GM18909 (cell line): ENCODE measurements at regions not wholly inside any gene's neighbourhood (a gene's known extent, or its start where the extent isn't known, plus 50 kb on each side); places are given as distances from the start of the nearest gene placed in this dataset.

ENCODE experiments used
- ATAC-seq: cut with Tn5 transposase; IDR thresholded peaks from one replicate; pipeline ENCODE4 v1.9.1; 2021; ENCODE audit warnings: mild to moderate bottlenecking; ENCODE audit not compliant: unreplicated experiment, poor library complexity

DNA sequence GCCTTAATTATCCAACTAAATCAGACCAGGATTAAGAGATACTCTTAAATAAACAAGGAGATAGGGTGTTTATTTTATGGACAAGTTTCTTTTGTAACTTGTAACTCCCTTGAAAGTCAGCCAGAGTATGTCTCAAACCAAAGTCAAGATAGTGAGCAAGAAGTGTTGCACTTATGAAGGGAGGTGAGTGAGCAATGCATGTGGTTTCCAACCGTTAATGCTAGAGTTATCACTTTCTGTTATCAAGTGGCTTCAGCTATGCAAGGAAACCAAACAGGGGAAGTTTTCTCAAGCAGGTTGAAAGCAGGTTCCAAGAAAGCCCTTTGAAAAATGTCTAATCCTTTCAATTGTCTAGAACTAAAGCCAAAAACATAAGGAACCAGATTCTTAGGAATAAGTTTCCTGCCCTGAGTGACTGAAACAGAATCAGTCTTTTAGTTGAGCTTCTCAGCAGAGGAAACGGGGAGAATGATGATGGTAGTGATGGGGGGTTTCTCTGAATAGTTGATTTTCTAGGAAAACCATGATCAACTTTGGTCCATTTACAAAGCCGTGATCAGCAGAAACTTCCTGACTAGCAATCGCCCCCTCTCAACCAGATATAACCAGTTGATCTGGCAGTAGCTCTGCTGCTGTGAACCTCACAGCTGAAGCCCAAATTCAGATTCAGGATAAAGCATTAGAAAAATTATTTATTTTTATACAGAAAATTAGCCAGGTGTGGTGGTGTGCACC lies 128.4 kb downstream of the DAD1 start:
- ATAC-seq, result peak; percentile 43

- no peak for ATAC-seq
Observed at GRCh38 chr14:22458737-22459136, 130.3 kb downstream of the DAD1 start.

DNA sequence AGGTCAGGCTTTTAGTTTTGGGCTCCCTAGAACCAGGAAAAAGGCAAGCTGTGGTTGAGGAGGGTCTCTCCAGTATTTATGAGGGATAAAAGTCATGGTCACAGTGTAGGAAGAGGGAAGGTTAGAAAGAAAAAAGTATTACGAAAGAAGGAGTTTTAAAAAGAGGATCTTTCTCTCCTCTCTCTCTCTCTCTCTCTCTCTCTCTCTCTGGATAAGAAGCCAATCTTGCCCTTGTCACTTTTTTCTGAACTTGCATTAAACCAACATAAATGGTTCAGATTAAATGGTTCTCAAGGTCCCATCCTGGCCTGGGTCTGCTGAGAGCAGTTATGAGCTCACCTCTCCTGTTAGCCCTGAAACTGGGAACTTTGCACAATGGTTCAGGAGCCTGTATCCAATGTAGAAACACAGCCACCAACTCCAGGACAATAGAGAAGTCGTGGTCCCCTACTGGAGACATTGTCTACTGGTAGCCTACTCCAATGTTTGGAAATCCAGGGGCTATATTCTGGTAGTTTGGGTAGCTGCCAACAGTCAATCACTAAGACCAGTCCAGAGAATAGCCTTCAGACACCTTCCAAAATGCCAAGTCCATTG lies 131.9 kb downstream of the DAD1 start:
- no peak for ATAC-seq

- ATAC-seq, result no peak
Observed at GRCh38 chr14:22456421-22456820, 132.6 kb downstream of the DAD1 start.

GRCh38 chr14:22452330-22452729 lies 136.7 kb downstream of the DAD1 start:
- no peak for ATAC-seq

- no peak for ATAC-seq
Observed at GRCh38 chr14:22450266-22450665, 138.8 kb downstream of the DAD1 start.

DNA sequence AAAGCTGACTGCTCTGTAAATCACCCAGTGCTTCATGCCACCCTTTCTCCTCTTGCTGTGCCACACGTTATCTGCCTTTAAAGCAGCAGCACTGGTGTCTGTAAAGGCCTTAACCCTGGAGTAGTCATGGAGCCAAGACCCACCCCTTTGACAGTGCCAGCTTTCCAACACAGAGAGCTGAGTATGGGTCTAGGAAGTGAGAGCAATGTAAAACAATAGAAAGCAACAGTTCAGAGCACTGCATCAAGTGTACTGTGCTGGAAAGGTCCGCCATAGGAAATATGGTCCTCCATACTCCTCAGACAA lies 139.5 kb downstream of the DAD1 start:
- no peak for ATAC-seq

DNA sequence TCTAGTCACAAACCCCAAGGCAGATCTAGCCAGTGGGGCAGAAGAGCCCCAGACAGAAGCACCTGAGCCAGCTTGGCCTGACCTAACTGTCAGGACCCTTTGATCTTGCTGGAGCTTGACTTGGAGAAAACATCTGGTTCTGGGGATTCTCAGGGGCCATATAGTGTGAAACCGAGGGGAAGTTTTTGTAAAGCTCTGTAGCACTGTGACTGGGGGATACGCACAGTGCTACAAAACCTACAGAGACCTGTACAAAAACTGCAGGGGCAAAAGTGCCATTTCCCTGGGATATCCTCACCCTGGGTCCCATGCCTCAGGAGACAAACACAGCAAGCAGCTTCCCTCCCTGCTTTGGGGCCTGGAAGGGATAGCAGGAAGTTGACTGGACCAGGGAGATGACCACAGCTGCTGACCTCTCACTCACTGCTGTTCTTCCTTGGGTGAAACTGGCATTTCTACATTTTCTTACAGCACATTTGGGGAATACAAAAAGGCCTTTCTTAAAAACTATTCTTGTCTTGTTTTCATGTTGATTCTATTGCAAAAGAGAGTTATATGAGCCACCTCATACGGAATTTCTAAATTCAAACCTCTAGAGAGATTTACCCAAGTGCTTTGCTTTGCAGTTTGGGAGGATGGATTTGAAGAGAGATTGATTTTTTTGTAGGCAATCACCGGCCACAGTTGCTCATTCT lies 140.0 kb downstream of the DAD1 start:
- peak; percentile 48 for ATAC-seq

- ATAC-seq, result peak; percentile 76
Observed at GRCh38 chr14:22448035-22448904, 140.8 kb downstream of the DAD1 start.

- no peak for ATAC-seq
Observed at GRCh38 chr14:22438742-22439141, 150.3 kb downstream of the DAD1 start.

- no peak for ATAC-seq
Observed at GRCh38 chr14:22434901-22435550, 154.0 kb downstream of the DAD1 start.

DNA sequence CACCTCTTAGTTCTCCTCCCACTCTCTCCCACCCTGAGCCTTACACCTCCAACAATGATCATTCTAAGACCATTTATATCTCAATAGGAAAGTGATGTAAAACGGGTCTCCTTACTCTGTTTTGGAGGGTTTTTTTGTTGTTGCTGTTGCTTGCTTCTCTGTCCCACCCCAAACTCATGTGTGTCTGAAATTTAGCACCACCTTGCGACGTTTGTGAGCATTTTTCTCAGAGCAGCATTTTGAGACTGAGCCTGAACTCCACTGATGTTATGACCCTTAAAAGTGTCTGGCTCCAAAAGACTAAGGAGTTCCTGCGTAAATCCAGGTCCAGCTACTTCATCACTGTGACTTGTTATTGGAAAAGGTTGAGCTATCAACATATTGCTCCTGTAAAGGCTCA lies 155.0 kb downstream of the DAD1 start:
- ATAC-seq, result no peak

DNA sequence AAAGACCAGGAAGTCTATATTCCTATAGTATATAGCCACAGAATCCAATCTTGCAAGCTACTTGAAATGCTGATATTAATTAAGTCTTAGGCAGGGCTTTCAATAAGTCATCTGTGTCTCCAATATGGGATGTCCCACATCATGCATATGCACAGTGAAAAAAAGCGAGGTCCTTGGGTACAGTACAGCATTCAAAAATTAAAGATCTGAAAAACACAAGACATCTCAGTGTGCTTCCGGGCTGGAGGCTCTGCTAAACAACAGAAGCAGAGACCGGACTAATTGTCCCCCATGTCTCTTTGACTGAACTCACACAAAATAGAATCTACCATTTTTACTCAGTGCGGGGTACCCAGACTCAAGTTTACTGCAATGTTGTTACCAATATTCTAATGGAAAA lies 156.0 kb downstream of the DAD1 start:
- no peak for ATAC-seq

DNA sequence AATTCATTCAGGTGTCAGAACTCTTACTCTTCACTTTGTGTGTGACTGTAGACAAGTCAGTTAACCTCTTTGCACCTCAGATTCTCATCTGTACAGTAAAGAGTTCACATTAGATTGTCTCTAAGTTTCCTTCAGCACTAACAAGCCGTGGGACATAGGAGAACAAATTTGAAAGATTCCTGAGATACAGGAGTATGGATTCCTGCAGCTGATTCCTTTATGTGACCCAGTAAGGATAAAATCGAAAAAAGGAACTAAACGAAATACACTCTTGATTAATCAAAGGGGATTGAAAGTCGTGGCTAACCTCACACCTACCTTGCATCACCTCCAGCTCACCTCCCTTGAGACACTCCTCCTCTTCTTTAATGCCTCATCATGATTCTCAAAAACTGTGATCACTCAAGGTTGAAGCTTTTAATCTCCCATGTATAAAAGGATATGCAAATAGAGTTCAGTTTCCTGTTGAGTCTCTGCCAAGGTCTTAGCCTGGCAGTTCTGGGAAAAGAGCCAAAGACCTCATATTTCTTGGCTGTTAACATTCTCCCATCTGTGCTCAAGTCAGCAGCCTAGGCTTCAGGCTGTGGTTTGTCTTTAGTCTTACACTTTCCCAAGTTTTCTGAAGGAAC lies 156.6 kb downstream of the DAD1 start:
- no peak for ATAC-seq

DNA sequence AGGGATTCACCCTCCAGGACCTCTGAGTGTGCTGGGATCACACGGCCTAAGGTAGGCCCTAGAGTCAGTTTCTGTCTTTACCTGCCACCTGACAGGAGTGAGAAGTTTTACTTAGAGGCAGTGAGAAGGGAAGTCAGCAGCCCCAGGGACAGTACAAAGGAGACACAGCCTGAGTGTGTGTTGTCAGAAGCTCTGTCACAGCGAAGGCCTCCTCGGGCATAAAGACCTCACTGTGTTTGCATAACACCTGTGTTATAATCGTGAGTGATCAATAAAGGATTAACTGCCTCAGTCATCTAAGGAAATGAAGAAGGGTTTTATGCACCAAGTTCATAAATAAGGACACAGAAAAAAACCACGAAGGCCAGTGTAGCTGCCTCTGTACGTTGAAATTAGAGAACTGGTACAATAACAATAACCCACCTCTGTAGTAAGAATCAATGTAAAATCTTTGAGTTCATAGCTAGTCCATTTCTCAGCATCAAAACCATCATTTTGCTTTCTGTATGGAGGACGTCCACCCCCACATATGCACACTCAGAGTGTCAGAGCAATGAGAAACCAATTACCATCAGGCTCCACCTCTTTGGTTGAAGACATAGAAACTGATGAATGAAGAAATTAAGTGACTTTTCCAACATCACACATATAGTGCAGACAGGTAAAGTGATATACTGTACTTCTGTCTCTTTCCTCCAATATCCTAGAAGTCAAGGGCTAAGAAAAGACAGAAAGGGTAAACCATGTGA lies 159.3 kb downstream of the DAD1 start:
- ATAC-seq, result no peak

GRCh38 chr14:22428700-22429291 lies 160.2 kb downstream of the DAD1 start:
- ATAC-seq, result no peak

GRCh38 chr14:22427771-22428231 lies 161.2 kb downstream of the DAD1 start:
- no peak for ATAC-seq

GRCh38 chr14:22426711-22427110 lies 162.3 kb downstream of the DAD1 start:
- ATAC-seq, result no peak

GRCh38 chr14:22423958-22424357 lies 165.1 kb downstream of the DAD1 start:
- no peak for ATAC-seq
